GM12864 (cell line): ENCODE measurements at regions not wholly inside any gene's neighbourhood (a gene's known extent, or its start where the extent isn't known, plus 50 kb on each side); places are given as distances from the start of the nearest gene placed in this dataset.
A peak's percentile ranks its signal among the peaks of the same experiment; 100 is the strongest.
"Not testable (repeated sequence)": the region's sequence is repeated elsewhere in the genome, so short reads cannot be mapped to it uniquely, and the experiment has no call there.

ENCODE experiments used
- DNase-seq: peaks from one replicate; pipeline ENCODE4 v3.0.0-alpha.2; 2011; ENCODE audit warnings: low read depth
- H3K4me3 ChIP-seq: 2 replicates; pipeline ENCODE4 v1.5.1; 2011; ENCODE audit warnings: mild to moderate bottlenecking, low read depth, low read length, control low read depth
- CTCF ChIP-seq: IDR thresholded peaks from 2 replicates; pipeline ENCODE4 v1.5.1; 2011; ENCODE audit warnings: low read depth, mild to moderate bottlenecking, moderate library complexity, low read length, control low read depth, inconsistent platforms; ENCODE audit errors: missing control alignments

- DNase-seq: no peak
- TF ChIP-seq CTCF: peak; percentile 83
- no peak overlapping the region for H3K4me3 ChIP-seq
These were observed 147.2 kb downstream of the CHD1L start for GRCh38 chr1:147389532-147390184.

DNA sequence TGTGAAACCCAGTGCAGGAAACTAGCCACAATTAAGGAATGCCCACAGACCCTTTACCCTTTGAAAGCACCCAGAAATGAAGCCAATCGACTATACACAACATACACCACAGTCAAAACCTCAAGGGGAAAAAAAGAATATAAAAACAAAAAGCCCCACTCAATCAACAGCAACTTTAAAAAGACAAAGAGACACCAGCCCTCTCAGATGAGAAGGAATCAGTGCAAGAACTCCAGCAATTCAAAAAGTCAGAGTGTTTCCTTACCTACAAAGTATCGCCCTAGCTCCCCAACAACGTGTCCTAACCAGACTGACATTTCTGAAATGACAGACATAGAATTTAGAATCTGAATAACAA lies 147.7 kb downstream of the CHD1L start:
- H3K4me3 ChIP-seq: no peak overlapping the region
- no peak for TF ChIP-seq CTCF
- no peak for DNase-seq

- TF ChIP-seq CTCF: no peak
- H3K4me3 ChIP-seq: no peak overlapping the region
- DNase-seq: no peak
These were observed 148.6 kb downstream of the CHD1L start for GRCh38 chr1:147391114-147391513.

GRCh38 chr1:147402326-147403045 lies 138.8 kb upstream of the BCL9 start:
- not testable (repeated sequence) for DNase-seq, H3K4me3 ChIP-seq

DNA sequence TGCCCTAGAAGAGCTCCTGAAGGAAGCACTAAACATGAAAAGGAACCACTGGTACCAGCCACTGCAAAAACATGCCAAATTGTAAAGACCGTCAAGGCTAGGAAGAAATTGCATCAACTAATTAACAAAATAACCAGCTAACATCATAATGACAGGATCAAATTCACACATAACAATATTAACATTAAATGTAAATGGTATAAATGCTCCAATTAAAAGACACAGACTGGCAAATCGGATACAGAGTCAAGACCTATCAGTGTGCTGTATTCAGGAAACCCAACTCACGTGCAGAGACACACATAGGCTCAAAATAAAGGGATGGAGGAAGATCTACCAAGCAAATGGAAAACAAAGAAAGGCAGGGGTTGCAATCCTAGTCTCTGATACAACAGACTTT lies 137.0 kb upstream of the BCL9 start:
- DNase-seq, H3K4me3 ChIP-seq: not testable (repeated sequence)

DNA sequence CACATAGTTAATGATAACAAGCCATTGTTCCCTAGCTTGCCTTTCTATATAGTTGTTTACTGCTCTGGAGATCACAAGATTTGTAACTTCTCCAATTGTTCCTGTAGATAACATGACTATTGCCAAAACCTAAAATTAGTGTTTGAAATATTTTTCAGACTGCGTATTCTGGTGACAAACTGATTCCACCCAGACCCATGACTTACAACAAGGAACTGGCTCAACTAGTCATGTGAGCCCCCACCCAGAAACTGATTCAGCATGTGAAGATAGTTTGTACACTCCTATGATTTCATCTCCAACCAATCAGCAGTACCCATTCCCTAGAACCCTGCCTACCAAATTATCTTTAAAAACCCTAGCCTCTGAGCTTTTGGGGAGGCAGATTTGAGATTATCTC lies 131.4 kb upstream of the BCL9 start:
- no peak for TF ChIP-seq CTCF
- DNase-seq: no peak

GRCh38 chr1:147413110-147413605 lies 128.1 kb upstream of the BCL9 start:
- TF ChIP-seq CTCF: no peak
- H3K4me3 ChIP-seq: no peak overlapping the region
- no peak for DNase-seq

More for the DNA sequence above, 131.4 kb upstream of the BCL9 start:
- H3K4me3 ChIP-seq: no peak overlapping the region
